WTC11 (cell line): ENCODE measurements at regions not wholly inside any gene's neighbourhood (a gene's known extent, or its start where the extent isn't known, plus 50 kb on each side); places are given as distances from the start of the nearest gene placed in this dataset.

ENCODE experiments used
- CBFB ChIP-seq: sonication (generic); formaldehyde crosslinking; IDR thresholded peaks from 2 replicates; pipeline ENCODE4 v1.8.1; 2022; ENCODE audit warnings: mild to moderate bottlenecking, low read depth, missing genetic modification reagents
- MXD4 ChIP-seq: fragments of 250-450 bp; sonication (Bioruptor Pico); IDR thresholded peaks from 2 replicates; pipeline ENCODE4 v1.8.0; 2021; ENCODE audit warnings: mild to moderate bottlenecking, moderate library complexity, borderline replicate concordance
- RORB ChIP-seq: fragments of 250-450 bp; sonication (Bioruptor Pico); IDR thresholded peaks from 2 replicates; pipeline ENCODE4 v1.9.0; 2021; ENCODE audit warnings: mild to moderate bottlenecking
- TEAD4 ChIP-seq: sonication (generic); formaldehyde crosslinking; IDR thresholded peaks from 2 replicates; pipeline ENCODE4 v1.8.0; 2022; ENCODE audit warnings: mild to moderate bottlenecking, missing genetic modification reagents
- TF ChIP-seq, protein P1 (sequence below): fragments of 200-600 bp; IDR thresholded peaks from 2 replicates; pipeline ENCODE4 v1.8.0; 2022; ENCODE audit warnings: antibody characterized with exemption
- TF ChIP-seq, protein P2 (sequence below): sonication (generic); formaldehyde crosslinking; conservative IDR thresholded peaks from 2 replicates; pipeline ENCODE4 v1.8.1; 2023; ENCODE audit warnings: mild to moderate bottlenecking, low read depth, missing genetic modification reagents, moderate library complexity
- TF ChIP-seq, protein P3 (sequence below): sonication (generic); formaldehyde crosslinking; IDR thresholded peaks from 2 replicates; pipeline ENCODE4 v1.8.0; 2022; ENCODE audit warnings: mild to moderate bottlenecking, missing genetic modification reagents

DNA sequence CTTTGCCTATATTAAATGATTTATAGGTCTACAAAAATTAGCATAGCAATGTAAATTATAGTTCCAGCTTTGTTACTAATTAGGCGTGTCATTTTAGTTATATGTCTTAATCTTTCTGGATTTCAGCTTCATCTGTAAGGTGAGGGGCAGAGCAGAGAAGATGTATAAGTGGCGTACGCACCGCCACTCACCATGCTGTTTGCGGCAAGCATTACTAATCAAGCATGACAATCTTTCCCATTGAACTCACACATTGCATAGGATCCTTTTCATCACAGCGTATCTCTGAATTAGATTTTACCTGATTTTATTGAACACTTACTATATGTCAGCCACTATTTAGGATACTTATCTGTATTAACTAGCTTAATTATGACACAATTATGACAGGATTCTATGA lies 183.6 kb upstream of the DLGAP1 start:
- TF ChIP-seq, protein P1, sequence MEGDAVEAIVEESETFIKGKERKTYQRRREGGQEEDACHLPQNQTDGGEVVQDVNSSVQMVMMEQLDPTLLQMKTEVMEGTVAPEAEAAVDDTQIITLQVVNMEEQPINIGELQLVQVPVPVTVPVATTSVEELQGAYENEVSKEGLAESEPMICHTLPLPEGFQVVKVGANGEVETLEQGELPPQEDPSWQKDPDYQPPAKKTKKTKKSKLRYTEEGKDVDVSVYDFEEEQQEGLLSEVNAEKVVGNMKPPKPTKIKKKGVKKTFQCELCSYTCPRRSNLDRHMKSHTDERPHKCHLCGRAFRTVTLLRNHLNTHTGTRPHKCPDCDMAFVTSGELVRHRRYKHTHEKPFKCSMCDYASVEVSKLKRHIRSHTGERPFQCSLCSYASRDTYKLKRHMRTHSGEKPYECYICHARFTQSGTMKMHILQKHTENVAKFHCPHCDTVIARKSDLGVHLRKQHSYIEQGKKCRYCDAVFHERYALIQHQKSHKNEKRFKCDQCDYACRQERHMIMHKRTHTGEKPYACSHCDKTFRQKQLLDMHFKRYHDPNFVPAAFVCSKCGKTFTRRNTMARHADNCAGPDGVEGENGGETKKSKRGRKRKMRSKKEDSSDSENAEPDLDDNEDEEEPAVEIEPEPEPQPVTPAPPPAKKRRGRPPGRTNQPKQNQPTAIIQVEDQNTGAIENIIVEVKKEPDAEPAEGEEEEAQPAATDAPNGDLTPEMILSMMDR, result no peak
- TF ChIP-seq RORB (CRISPR knock-in tag) (no peak), CBFB (CRISPR knock-in tag) (no peak), MXD4 (CRISPR knock-in tag) (no peak), TEAD4 (CRISPR knock-in tag) (no peak)
- TF ChIP-seq, protein P2, sequence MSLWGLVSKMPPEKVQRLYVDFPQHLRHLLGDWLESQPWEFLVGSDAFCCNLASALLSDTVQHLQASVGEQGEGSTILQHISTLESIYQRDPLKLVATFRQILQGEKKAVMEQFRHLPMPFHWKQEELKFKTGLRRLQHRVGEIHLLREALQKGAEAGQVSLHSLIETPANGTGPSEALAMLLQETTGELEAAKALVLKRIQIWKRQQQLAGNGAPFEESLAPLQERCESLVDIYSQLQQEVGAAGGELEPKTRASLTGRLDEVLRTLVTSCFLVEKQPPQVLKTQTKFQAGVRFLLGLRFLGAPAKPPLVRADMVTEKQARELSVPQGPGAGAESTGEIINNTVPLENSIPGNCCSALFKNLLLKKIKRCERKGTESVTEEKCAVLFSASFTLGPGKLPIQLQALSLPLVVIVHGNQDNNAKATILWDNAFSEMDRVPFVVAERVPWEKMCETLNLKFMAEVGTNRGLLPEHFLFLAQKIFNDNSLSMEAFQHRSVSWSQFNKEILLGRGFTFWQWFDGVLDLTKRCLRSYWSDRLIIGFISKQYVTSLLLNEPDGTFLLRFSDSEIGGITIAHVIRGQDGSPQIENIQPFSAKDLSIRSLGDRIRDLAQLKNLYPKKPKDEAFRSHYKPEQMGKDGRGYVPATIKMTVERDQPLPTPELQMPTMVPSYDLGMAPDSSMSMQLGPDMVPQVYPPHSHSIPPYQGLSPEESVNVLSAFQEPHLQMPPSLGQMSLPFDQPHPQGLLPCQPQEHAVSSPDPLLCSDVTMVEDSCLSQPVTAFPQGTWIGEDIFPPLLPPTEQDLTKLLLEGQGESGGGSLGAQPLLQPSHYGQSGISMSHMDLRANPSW (CRISPR knock-in tag), result no peak
- TF ChIP-seq, protein P3, sequence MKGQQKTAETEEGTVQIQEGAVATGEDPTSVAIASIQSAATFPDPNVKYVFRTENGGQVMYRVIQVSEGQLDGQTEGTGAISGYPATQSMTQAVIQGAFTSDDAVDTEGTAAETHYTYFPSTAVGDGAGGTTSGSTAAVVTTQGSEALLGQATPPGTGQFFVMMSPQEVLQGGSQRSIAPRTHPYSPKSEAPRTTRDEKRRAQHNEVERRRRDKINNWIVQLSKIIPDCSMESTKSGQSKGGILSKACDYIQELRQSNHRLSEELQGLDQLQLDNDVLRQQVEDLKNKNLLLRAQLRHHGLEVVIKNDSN, result no peak
